CD14-positive monocyte (primary cell): ENCODE measurements at regions not wholly inside any gene's neighbourhood (a gene's known extent, or its start where the extent isn't known, plus 50 kb on each side); places are given as distances from the start of the nearest gene placed in this dataset.
"Not testable (repeated sequence)": the region's sequence is repeated elsewhere in the genome, so short reads cannot be mapped to it uniquely, and the experiment has no call there.

Experiments
- DNase-seq, 3 donors: peaks; one replicate each; pipeline ENCODE4 v3.0.0-alpha.2; 2011 to 2022
- H2AFZ ChIP-seq: 2 replicates; pipeline ENCODE4 v1.6.0; 2012; ENCODE audit warnings: mild to moderate bottlenecking, low read depth, low read length, inconsistent platforms; ENCODE audit not compliant: insufficient read depth, poor library complexity, severe bottlenecking
- H3K27ac ChIP-seq, 2 donors: 1 replicate in 1 of 2; 2 replicates in 1 of 2; pipeline ENCODE4 v1.5.1; 2012 to 2013; ENCODE audit warnings: low read length in 2 of 2, control low read depth in 1 of 2, inconsistent platforms in 1 of 2, low read depth in 1 of 2, mild to moderate bottlenecking in 1 of 2
- H3K27me3 ChIP-seq, 2 donors: one replicate each; pipeline versions ENCODE4 v1.6.0 to v1.6.1; 2011 to 2013; ENCODE audit warnings: low read length in 2 of 2; ENCODE audit not compliant: control insufficient read depth in 2 of 2, insufficient read depth in 2 of 2
- H3K36me3 ChIP-seq, 2 donors: replicated peaks in 1 of 2; 1 replicate in 1 of 2; 2 replicates in 1 of 2; pipeline versions ENCODE4 v1.5.1 to v1.6.1; 2012 to 2013; ENCODE audit warnings: low read length in 2 of 2, control low read depth in 1 of 2, inconsistent platforms in 1 of 2, mild to moderate bottlenecking in 1 of 2; ENCODE audit not compliant: insufficient read depth in 2 of 2, control insufficient read depth in 1 of 2
- H3K4me1 ChIP-seq, 2 donors: 1 replicate in 1 of 2; 2 replicates in 1 of 2; pipeline versions ENCODE4 v1.5.1 to v1.6.1; 2012 to 2013; ENCODE audit warnings: low read length in 2 of 2, control low read depth in 1 of 2, inconsistent platforms in 1 of 2, mild to moderate bottlenecking in 1 of 2, moderate library complexity in 1 of 2; ENCODE audit not compliant: insufficient read depth in 2 of 2, control insufficient read depth in 1 of 2
- H3K4me2 ChIP-seq: replicated peaks from 2 replicates; pipeline ENCODE3; 2012; ENCODE audit warnings: low read length, moderate library complexity, mild to moderate bottlenecking; ENCODE audit not compliant: poor library complexity, severe bottlenecking; ENCODE audit errors: extremely low read depth
- H3K4me3 ChIP-seq, 3 experiments: fragments of 200-600 bp in 1 of 3; sonication (generic) in 1 of 3; replicated peaks in 1 of 3; 1 replicate in 2 of 3; 2 replicates in 1 of 3; pipeline ENCODE4 v1.5.1; 2011 to 2013; ENCODE audit warnings: low read length in 3 of 3, mild to moderate bottlenecking in 3 of 3, control low read depth in 2 of 3, low read depth in 2 of 3, inconsistent platforms in 1 of 3, moderate library complexity in 1 of 3
- H3K79me2 ChIP-seq: 2 replicates; pipeline ENCODE4 v1.6.0; 2012; ENCODE audit warnings: mild to moderate bottlenecking, control low read depth, inconsistent platforms, low read length, moderate library complexity; ENCODE audit not compliant: insufficient read depth
- H3K9ac ChIP-seq: 2 replicates; pipeline ENCODE4 v1.6.0; 2017; ENCODE audit warnings: low read length, mild to moderate bottlenecking; ENCODE audit not compliant: insufficient read depth, poor library complexity, severe bottlenecking
- H3K9me3 ChIP-seq, 2 donors: replicated peaks in 1 of 2; 1 replicate in 1 of 2; 2 replicates in 1 of 2; pipeline versions ENCODE4 v1.5.1 to v1.6.1; 2012 to 2013; ENCODE audit warnings: low read length in 2 of 2, control low read depth in 1 of 2; ENCODE audit not compliant: control insufficient read depth in 1 of 2, insufficient read depth in 1 of 2
- H4K20me1 ChIP-seq: 2 replicates; pipeline ENCODE4 v1.6.0; 2012; ENCODE audit warnings: mild to moderate bottlenecking, low read length, control low read depth, moderate library complexity; ENCODE audit not compliant: insufficient read depth
- H3K27ac Mint-ChIP-seq, 7 donors: one replicate each; pipeline ENCODE4 v1.8.0; 2020; ENCODE audit warnings: mild to moderate bottlenecking in 7 of 7, mixed read lengths in 7 of 7, moderate library complexity in 6 of 7, inconsistent platforms in 2 of 7
- H3K27me3 Mint-ChIP-seq, 3 donors: one replicate each; pipeline ENCODE4 v1.8.0; 2021 to 2022; ENCODE audit warnings: low read depth in 3 of 3, mild to moderate bottlenecking in 3 of 3, mixed read lengths in 3 of 3, moderate library complexity in 3 of 3, inconsistent platforms in 1 of 3
- H3K36me3 Mint-ChIP-seq, 2 donors: one replicate each; pipeline ENCODE4 v1.8.0; 2020; ENCODE audit warnings: mixed read lengths in 2 of 2, inconsistent platforms in 1 of 2, mild to moderate bottlenecking in 1 of 2
- H3K4me1 Mint-ChIP-seq: one replicate; pipeline ENCODE4 v1.8.0; 2020; ENCODE audit warnings: mild to moderate bottlenecking, mixed read lengths
- H3K4me3 Mint-ChIP-seq, 2 donors: one replicate each; pipeline ENCODE4 v1.8.0; 2020; ENCODE audit warnings: mild to moderate bottlenecking in 2 of 2, mixed read lengths in 2 of 2, moderate library complexity in 1 of 2
- H3K9me3 Mint-ChIP-seq, 7 donors: one replicate each; pipeline ENCODE4 v1.8.0; 2020 to 2022; ENCODE audit warnings: mixed read lengths in 7 of 7, mild to moderate bottlenecking in 6 of 7, moderate library complexity in 6 of 7, inconsistent platforms in 2 of 7
- CTCF ChIP-seq: fragments of 200-600 bp; IDR thresholded peaks from one replicate; pipeline ENCODE4 v1.8.0; 2022; ENCODE audit warnings: antibody characterized with exemption, mild to moderate bottlenecking
- WGBS: methylation state at CpG from one replicate; pipeline ENCODE4 v1.1.5; 2013; ENCODE audit warnings: missing lambda C conversion rate; ENCODE audit not compliant: insufficient coverage; 5-methylcytosine and 5-hydroxymethylcytosine counted together
- intact Hi-C, 2 donors: fragments of 100-400 bp; cut with micrococcal nuclease; formaldehyde crosslinking; loops; one replicate each; pipeline versions ENCODE4 v1.15.0 to v1.15.1; 2023

GRCh38 chr1:147404344-147404743 is 137.0 kb upstream of the BCL9 start:
- peaks cover 13 to 30% (median 20%) of the 10 kb centered on the region in 7 donors for H3K9me3 Mint-ChIP-seq
- intact Hi-C loops, H3K36me3 Mint-ChIP-seq, H3K4me1 ChIP-seq, H3K27ac ChIP-seq, H3K36me3 ChIP-seq, H3K27me3 Mint-ChIP-seq, DNase-seq, H3K9me3 ChIP-seq, H3K9ac ChIP-seq, H3K4me1 Mint-ChIP-seq, H2AFZ ChIP-seq, H3K4me3 ChIP-seq, H4K20me1 ChIP-seq, H3K4me2 ChIP-seq, H3K27ac Mint-ChIP-seq, H3K4me3 Mint-ChIP-seq, H3K27me3 ChIP-seq, H3K79me2 ChIP-seq: not testable (repeated sequence)
- no CpG with 5 or more reads among the region's 3 CpGs for WGBS

GRCh38 chr1:147409886-147410285 is 131.4 kb upstream of the BCL9 start:
- peaks cover 0 to 2% of the 10 kb centered on the region in 2 donors for H3K27me3 ChIP-seq
- intact Hi-C loops = no loop called here
- Mint-ChIP-seq H3K4me1 (no peaks in the 10 kb centered on the region), H3K36me3 (no peaks in the 10 kb centered on the region), H3K27me3 (peaks cover 0 to 6% (median 3%) of the 10 kb centered on the region in 3 donors), H3K27ac (no peak overlapping the region), H3K4me3 (no peak overlapping the region), H3K9me3 (peaks cover 1 to 17% (median 7%) of the 10 kb centered on the region in 7 donors)
- no peaks in the 10 kb centered on the region for H3K9me3 ChIP-seq
- WGBS = no CpG with 5 or more reads among the region's 1 CpG
- H3K36me3 ChIP-seq = no peaks in the 10 kb centered on the region
- H4K20me1 ChIP-seq = no peaks in the 10 kb centered on the region
- no peak for TF ChIP-seq CTCF
- no peaks in the 10 kb centered on the region for H3K4me1 ChIP-seq
- no peak overlapping the region for H3K4me2 ChIP-seq
- H3K9ac ChIP-seq = no peak overlapping the region
- DNase-seq = no peak
- H3K27ac ChIP-seq = no peak overlapping the region
- H3K79me2 ChIP-seq = no peaks in the 10 kb centered on the region
- no peak overlapping the region for H2AFZ ChIP-seq
- H3K4me3 ChIP-seq = no peak overlapping the region
